Left colon (tissue), 2 donors: ENCODE measurements at regions not wholly inside any gene's neighbourhood (a gene's known extent, or its start where the extent isn't known, plus 50 kb on each side); places are given as distances from the start of the nearest gene placed in this dataset.
"Not testable (repeated sequence)": the region's sequence is repeated elsewhere in the genome, so short reads cannot be mapped to it uniquely, and the experiment has no call there.

Source experiments
- ATAC-seq: fragments of 200-7000 bp; cut with Tn5 transposase; one replicate; pipeline ENCODE4 v1.9.1; 2020; ENCODE audit warnings: mild to moderate bottlenecking, moderate library complexity
- DNase-seq, 2 donors: peaks; one replicate each; pipeline ENCODE4 v3.0.0-alpha.2; 2020
- intact Hi-C, 2 donors: fragments of 100-400 bp; cut with DNase I in 1 of 2; cut with micrococcal nuclease in 1 of 2; formaldehyde crosslinking; loops; one replicate each; pipeline versions ENCODE4 v1.11.2 to v1.14.0; 2022; cut with DNase I, micrococcal nuclease
- donor health status: DM: no; HTN: no; CAD: no.
- donor health status: DM: yes; HTN: yes; CAD: no.

DNA sequence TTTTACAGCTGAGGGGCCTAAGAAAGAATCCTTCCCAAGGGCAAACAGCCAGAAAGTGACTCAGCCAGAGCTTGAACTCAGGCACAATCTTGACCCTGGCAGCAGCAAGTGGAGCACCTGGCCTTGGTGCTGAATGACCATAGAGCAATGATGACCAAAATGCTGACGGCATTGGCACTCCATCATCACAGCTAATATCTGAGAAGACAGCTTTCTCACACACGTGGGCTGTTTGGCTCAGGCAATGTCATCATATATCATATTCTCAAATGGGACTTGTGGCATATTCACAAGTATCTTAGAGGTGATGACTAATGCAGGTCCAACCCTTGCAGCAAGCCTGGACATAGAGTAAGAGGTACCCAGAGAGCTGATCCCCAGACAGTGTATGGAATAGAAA lies 443.9 kb upstream of the MYT1L start:
- DNase-seq (no peak), ATAC-seq (no peak)
- intact Hi-C loops, result no loop called here

DNA sequence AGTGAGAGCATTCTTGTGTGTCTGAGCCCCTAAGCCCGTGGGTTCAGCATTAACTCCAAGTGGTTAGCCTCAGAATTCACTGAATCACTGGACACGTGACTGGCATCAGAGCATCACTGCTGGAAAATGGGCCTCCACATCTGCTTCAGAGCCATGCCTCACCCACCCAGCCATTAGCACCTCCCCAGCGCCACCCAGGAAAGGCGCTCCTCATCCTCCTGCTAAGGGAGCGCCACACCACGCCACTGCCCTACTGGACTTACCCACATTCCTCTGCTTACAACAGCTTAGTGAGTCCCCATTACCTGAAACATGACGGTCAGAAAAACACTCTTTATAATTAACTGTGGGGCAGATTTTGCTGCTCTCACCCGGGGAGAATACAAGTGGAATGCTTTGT lies 442.6 kb upstream of the MYT1L start:
- no peak for ATAC-seq
- no peak for DNase-seq
- intact Hi-C loops, result no loop called here

DNA sequence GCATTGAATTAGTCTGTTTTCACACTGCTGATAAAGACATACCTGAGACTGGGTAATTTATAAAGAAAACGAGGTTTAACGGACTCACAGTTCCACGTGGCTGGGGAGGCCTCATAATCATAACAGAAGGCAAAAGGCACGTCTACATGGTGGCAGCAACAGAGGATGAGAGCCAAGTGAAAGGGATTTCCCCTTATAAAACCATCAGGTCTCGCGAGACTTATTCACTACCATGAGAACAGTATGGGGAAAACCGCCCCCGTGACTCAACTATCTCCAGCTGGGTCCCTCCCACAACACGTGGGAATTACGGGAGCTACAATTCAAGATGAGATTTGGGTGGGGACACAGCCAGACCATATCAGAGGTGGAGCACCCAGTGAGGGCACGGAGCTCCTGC lies 442.0 kb upstream of the MYT1L start:
- intact Hi-C loops, ATAC-seq, DNase-seq: not testable (repeated sequence)

- DNase-seq (no peak), ATAC-seq (no peak)
- intact Hi-C loops, result no loop called here
These were observed 440.8 kb upstream of the MYT1L start for GRCh38 chr2:2771721-2772411.

DNA sequence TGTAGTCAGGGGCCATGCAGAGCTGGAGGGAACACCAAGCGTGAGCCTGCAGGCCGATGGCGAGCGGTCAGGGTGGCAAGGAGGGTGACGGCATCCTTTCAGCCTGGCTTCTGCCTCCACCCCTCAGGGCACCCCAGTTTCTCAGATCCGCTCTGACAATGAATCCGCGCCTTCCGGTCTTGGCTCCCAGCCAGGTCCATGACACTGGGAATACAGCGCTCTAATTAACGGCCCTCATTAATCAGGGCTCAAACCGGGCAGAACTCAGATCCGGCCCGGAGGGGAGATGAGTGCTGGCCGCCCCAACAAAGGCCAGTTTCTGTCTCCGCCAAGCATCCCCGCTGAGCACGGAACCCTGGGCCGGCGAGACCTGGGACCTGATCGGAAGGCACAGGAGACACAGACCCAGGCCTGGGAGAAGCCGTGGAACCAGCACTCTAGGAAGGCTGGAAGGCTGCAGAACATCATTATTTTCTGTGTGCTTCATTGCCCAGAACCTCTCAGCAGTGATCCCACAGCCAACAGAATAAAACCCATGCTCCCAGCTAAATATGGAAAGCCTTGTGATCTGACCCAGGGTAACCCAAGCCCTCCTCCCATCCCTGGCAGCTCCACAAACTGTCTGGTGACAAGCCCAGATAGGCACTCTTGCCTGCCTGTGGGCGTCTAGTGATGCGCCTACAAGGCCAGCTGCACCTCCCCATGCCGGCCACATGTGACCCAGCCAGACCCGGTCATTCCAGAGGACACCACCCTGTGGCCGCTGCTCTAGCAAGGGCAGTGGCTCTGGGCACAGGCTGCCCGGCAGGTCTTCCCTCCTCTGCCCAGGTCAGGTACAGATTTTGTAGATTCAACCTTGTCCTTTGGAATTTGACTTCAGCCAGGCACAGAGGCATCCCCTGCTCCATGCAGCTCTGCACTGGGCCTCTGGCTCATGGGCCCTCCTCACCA lies 438.7 kb upstream of the MYT1L start:
- ATAC-seq (no peak), DNase-seq (peak; percentile 10 to 65)
- intact Hi-C loops, result no loop called here

DNA sequence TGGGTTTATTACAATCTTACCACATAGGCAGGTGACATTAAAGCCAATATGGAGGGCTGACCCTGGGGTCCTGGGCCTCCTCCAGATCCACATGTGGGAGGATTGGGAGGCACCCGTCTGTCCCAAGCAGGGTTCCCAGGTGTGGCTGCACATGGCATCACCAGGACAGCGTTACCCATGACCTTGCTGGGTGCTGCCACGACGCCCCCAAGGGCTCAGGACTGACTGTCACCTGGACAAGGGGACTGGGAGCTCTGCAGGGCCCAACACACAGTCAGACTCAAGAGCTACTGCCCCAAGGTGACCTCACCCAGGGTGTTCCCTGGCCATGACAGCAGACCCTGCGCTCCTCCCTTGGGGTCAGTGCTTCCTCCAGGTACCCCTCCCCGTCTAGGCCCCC lies 437.4 kb upstream of the MYT1L start:
- intact Hi-C loops, result no loop called here
- DNase-seq (no peak), ATAC-seq (no peak)

- no peak for ATAC-seq
- DNase-seq, result no peak
- intact Hi-C loops, result no loop called here
These were observed 436.8 kb upstream of the MYT1L start for GRCh38 chr2:2767837-2768236.

GRCh38 chr2:2765839-2766495 lies 434.9 kb upstream of the MYT1L start:
- DNase-seq (no peak), ATAC-seq (no peak)
- intact Hi-C loops, result no loop called here

- intact Hi-C loops, result no loop called here
- no peak for ATAC-seq
- no peak for DNase-seq
These were observed 434.2 kb upstream of the MYT1L start for GRCh38 chr2:2765176-2765800.

- intact Hi-C loops, result no loop called here
- no peak for DNase-seq
- no peak for ATAC-seq
These were observed 433.7 kb upstream of the MYT1L start for GRCh38 chr2:2764739-2765138.

DNA sequence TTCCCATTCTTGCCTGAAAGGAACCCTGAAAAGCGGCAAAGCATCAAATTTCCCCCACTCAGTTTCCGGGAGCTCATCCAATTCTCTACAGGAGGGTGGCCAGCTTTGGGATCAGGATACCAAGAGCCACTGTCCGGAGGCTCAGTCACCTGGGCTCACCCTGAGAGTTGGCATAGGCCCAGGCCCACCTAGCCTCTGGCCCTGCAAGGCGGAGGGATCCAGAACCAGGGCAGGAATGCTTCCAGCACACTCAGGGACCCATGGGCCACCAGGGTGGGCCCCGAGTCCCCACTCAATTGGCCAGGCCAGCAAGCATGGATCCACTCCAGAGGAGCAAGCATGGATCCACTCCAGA lies 432.9 kb upstream of the MYT1L start:
- ATAC-seq (no peak), DNase-seq (no peak)
- intact Hi-C loops, result no loop called here

- intact Hi-C loops, result no loop called here
- ATAC-seq (no peak), DNase-seq (no peak)
These were observed 432.4 kb upstream of the MYT1L start for GRCh38 chr2:2763351-2764000.

GRCh38 chr2:2762913-2763312 lies 431.8 kb upstream of the MYT1L start:
- ATAC-seq (no peak), DNase-seq (no peak)
- intact Hi-C loops, result no loop called here

GRCh38 chr2:2762166-2762908 lies 431.3 kb upstream of the MYT1L start:
- no peak for DNase-seq
- no peak for ATAC-seq
- intact Hi-C loops, result no loop called here

- intact Hi-C loops, result no loop called here
These were observed 427.8 kb upstream of the MYT1L start for GRCh38 chr2:2758793-2759367.

DNA sequence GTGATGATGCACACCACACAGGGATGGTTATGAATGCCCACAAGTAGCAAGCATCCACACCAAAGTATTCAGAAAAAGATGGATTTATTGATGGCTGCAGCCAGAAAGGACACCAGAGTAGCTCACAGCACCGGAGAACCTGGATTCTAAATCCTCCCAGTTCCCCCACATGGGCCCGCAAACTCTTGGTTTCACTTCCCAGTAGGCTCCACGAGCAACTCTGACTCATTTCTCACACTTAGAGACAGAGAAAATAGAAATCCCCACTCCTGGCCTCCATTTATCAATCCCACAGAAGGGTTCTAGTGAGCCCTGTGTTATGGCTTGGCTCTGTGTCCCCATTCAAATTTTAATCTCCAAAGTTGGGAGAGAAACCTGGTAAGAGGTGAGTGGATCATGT lies 426.7 kb upstream of the MYT1L start:
- no peak for ATAC-seq
- DNase-seq, result no peak
- intact Hi-C loops, result no loop called here

More at GRCh38 chr2:2758793-2759367, 427.8 kb upstream of the MYT1L start:
- ATAC-seq (no peak), DNase-seq (no peak)

GRCh38 chr2:2756886-2757285 lies 425.8 kb upstream of the MYT1L start:
- ATAC-seq (no peak), DNase-seq (no peak)
- intact Hi-C loops, result no loop called here

DNA sequence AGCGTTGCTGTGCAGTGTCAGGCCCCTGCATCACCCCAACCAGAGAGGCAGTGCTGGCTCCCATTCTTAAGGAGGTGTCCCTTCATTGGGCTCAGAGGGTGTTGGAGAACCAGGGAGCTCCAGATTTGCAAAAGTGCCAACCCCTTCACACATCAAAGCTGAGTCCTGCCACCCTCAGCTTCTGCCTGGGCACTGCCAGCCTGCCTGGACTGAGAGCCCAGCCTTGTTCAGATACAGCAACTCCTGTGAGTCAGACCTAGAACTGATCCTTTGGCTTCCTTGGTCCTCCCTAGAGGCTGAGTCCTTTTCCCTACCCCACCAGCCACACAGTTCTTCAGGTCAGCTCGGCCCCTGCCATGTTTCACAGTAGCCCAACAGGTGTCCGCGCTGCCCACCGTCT lies 424.9 kb upstream of the MYT1L start:
- DNase-seq (no peak), ATAC-seq (no peak)
- intact Hi-C loops, result no loop called here
